ENCODE measurements at regions not wholly inside any gene's neighbourhood (a gene's known extent, or its start where the extent isn't known, plus 50 kb on each side); places are given as distances from the start of the nearest gene placed in this dataset.

- TF ChIP-seq CTCF (IDR thresholded peaks at IDR 0.05; ENCODE audit: extremely low read depth in 1 of 2, insufficient read depth in 1 of 2, low read depth in 1 of 2, low read length in 2 of 2) (no peak), POLR2AphosphoS5 (IDR thresholded peaks at IDR 0.05; ENCODE audit: insufficient read depth, low read depth, low read length) (no peak), EZH2 (IDR thresholded peaks at IDR 0.05; ENCODE audit: borderline replicate concordance, low read depth, low read length, severe bottlenecking) (no peak), MAX (IDR thresholded peaks at IDR 0.05; ENCODE audit: insufficient read depth, insufficient read length) (no peak)
Observed at GRCh38 chr11:106459135-106459534, 381.7 kb downstream of the AASDHPPT start.

Data from endothelial cell of umbilical vein (primary cell).